Neuronal stem cell (in vitro differentiated cells): ENCODE measurements at regions not wholly inside any gene's neighbourhood (a gene's known extent, or its start where the extent isn't known, plus 50 kb on each side); places are given as distances from the start of the nearest gene placed in this dataset.

Experiments used
- DNase-seq: peaks from one replicate; pipeline ENCODE4 v3.0.0-alpha.2; 2013; ENCODE audit warnings: low spot score
- H2AFZ ChIP-seq: one replicate; pipeline ENCODE4 v1.6.1; 2013; ENCODE audit warnings: mild to moderate bottlenecking, low read length, inconsistent platforms
- H2AK5ac ChIP-seq: 2 replicates; pipeline ENCODE4 v1.6.1; 2013; ENCODE audit warnings: low read depth, mild to moderate bottlenecking, inconsistent platforms, low read length, moderate library complexity, mixed read lengths
- H2BK120ac ChIP-seq: 2 replicates; pipeline ENCODE4 v1.6.1; 2013; ENCODE audit warnings: low read depth, mild to moderate bottlenecking, inconsistent platforms, low read length, moderate library complexity, mixed read lengths
- H2BK12ac ChIP-seq: one replicate; pipeline ENCODE4 v1.6.1; 2013; ENCODE audit warnings: low read length, inconsistent platforms
- H2BK15ac ChIP-seq: 2 replicates; pipeline ENCODE4 v1.6.1; 2013; ENCODE audit warnings: mild to moderate bottlenecking, low read length, inconsistent platforms, mixed read lengths
- H2BK5ac ChIP-seq: one replicate; pipeline ENCODE4 v1.6.1; 2013; ENCODE audit warnings: inconsistent platforms, mild to moderate bottlenecking, low read length, moderate library complexity
- H3K14ac ChIP-seq: one replicate; pipeline ENCODE4 v1.6.1; 2013; ENCODE audit warnings: low read length, inconsistent platforms
- H3K18ac ChIP-seq: 2 replicates; pipeline ENCODE4 v1.6.1; 2013; ENCODE audit warnings: low read length, inconsistent platforms
- H3K23ac ChIP-seq: 2 replicates; pipeline ENCODE4 v1.6.1; 2013; ENCODE audit warnings: low read depth, mild to moderate bottlenecking, mixed read lengths, low read length, inconsistent platforms; ENCODE audit not compliant: poor library complexity
- H3K27ac ChIP-seq: replicated peaks from 3 replicates; pipeline ENCODE4 v1.5.1; 2013; ENCODE audit warnings: low read length, inconsistent platforms
- H3K27me3 ChIP-seq, 3 experiments: 2 replicates each; pipeline ENCODE4 v1.6.1; 2013; ENCODE audit warnings: low read length in 3 of 3, mild to moderate bottlenecking in 2 of 3, inconsistent platforms in 1 of 3, low read depth in 1 of 3, mixed read lengths in 1 of 3, moderate library complexity in 1 of 3; ENCODE audit not compliant: control insufficient read depth in 3 of 3, insufficient read depth in 3 of 3
- H3K36me3 ChIP-seq, 2 donors: replicated peaks in 1 of 2; 2 replicates each; pipeline ENCODE4 v1.6.1; 2013; ENCODE audit warnings: low read length in 2 of 2; ENCODE audit not compliant: control insufficient read depth in 2 of 2, insufficient read depth in 2 of 2
- H3K4ac ChIP-seq: 2 replicates; pipeline ENCODE4 v1.6.1; 2013; ENCODE audit warnings: inconsistent platforms, mild to moderate bottlenecking, low read length, moderate library complexity
- H3K4me1 ChIP-seq, 2 donors: 1 replicate in 1 of 2; 2 replicates in 1 of 2; pipeline ENCODE4 v1.6.1; 2013; ENCODE audit warnings: low read length in 2 of 2, low read depth in 1 of 2; ENCODE audit not compliant: control insufficient read depth in 2 of 2, insufficient read depth in 1 of 2
- H3K4me2 ChIP-seq: one replicate; pipeline ENCODE4 v1.6.1; 2013; ENCODE audit warnings: mild to moderate bottlenecking, low read length, inconsistent platforms; ENCODE audit not compliant: insufficient read depth, poor library complexity, severe bottlenecking
- H3K4me3 ChIP-seq, 2 donors: 2 replicates each; pipeline ENCODE4 v1.5.1; 2013; ENCODE audit warnings: low read length in 2 of 2, mild to moderate bottlenecking in 2 of 2, inconsistent platforms in 1 of 2, moderate library complexity in 1 of 2
- H3K79me1 ChIP-seq: one replicate; pipeline ENCODE4 v1.6.1; 2013; ENCODE audit warnings: low read depth, mild to moderate bottlenecking, inconsistent platforms, low read length, moderate library complexity
- H3K9ac ChIP-seq: one replicate; pipeline ENCODE4 v1.6.1; 2013; ENCODE audit warnings: mild to moderate bottlenecking, low read depth, low read length, inconsistent platforms; ENCODE audit not compliant: poor library complexity
- H3K9me3 ChIP-seq, 2 donors: replicated peaks in 1 of 2; 2 replicates each; pipeline versions ENCODE3 to v1.6.1; 2013; ENCODE audit warnings: low read length in 2 of 2, mild to moderate bottlenecking in 2 of 2, inconsistent platforms in 1 of 2, low read depth in 1 of 2, mixed read lengths in 1 of 2, moderate library complexity in 1 of 2; ENCODE audit not compliant: control insufficient read depth in 2 of 2, insufficient read depth in 1 of 2
- H4K8ac ChIP-seq: one replicate; pipeline ENCODE4 v1.6.1; 2013; ENCODE audit warnings: low read depth, mild to moderate bottlenecking, inconsistent platforms, low read length, moderate library complexity
- H4K91ac ChIP-seq: one replicate; pipeline ENCODE4 v1.6.1; 2013; ENCODE audit warnings: low read length, low read depth, mild to moderate bottlenecking, inconsistent platforms; ENCODE audit not compliant: poor library complexity
- WGBS, 2 donors: extraction: QIAGEN DNeasy Blood & Tissue Kit; methylation state at CpG; one replicate each; pipeline ENCODE4 v1.1.7; 2013; ENCODE audit warnings: missing lambda C conversion rate in 2 of 2, mixed read lengths in 1 of 2; ENCODE audit not compliant: insufficient read length in 2 of 2, insufficient replicate concordance in 1 of 2; ENCODE audit errors: extremely low coverage in 2 of 2; 5-methylcytosine and 5-hydroxymethylcytosine counted together

DNA sequence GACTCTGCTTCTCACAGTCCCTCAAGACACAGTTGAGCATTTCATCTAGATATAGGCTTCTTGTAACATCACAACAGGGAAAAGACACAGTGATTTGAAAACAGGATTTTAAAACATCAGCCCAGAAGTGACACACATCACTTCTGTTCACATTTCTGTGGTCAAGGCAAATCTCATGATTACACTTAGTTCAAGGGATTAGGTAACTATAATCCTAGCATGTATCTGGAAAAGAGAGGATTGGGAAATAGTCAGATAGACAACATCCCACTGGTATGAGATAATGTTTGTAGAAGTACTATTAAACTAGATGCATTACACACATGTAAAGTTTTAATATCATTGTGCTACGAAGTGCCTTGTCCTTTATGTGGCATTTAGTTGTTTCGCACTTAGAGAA is 252.6 kb upstream of the PRKD1 start:
- no peaks in the 10 kb centered on the region for H3K4me1 ChIP-seq
- no peaks in the 10 kb centered on the region for H3K9me3 ChIP-seq
- no peaks in the 10 kb centered on the region for H3K27me3 ChIP-seq
- H2BK5ac ChIP-seq = no peak overlapping the region
- no peak overlapping the region for H3K4me2 ChIP-seq
- H2BK15ac ChIP-seq = no peak overlapping the region
- H4K8ac ChIP-seq = no peak overlapping the region
- H3K4me3 ChIP-seq = no peak overlapping the region
- no peak overlapping the region for H2AFZ ChIP-seq
- no peak overlapping the region for H3K4ac ChIP-seq
- no CpG with 5 or more reads among the region's 2 CpGs for WGBS, 2 donors
- no peak for DNase-seq
- no peaks in the 10 kb centered on the region for H3K36me3 ChIP-seq
- H3K14ac ChIP-seq = no peak overlapping the region
- no peak overlapping the region for H3K18ac ChIP-seq
- no peak overlapping the region for H2BK12ac ChIP-seq
- H2AK5ac ChIP-seq = no peak overlapping the region
- no peak overlapping the region for H3K23ac ChIP-seq
- H3K79me1 ChIP-seq = no peaks in the 10 kb centered on the region
- no peak overlapping the region for H4K91ac ChIP-seq
- H3K27ac ChIP-seq = no peak overlapping the region
- no peak overlapping the region for H3K9ac ChIP-seq
- H2BK120ac ChIP-seq = no peak overlapping the region

DNA sequence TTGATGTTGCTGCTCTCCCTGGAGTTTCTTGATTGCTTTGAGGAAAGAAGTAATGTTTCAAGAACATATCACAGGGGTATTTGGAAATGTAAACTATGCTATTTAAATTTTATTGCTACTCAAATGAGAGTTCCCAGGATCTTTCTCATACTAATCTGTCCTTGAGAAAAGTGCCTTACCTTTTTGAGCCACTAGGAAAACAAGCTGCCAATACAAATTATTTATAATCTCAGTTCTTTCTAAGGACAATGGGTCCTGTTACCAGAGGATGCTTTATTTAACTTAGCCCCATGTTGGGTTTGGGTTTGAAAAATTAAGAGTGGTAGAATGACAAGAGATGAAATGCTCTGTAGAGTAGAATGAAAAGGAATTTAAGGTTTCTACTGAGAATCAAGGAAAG is 258.2 kb upstream of the PRKD1 start:
- Histone ChIP-seq H3K18ac (no peak overlapping the region), H3K36me3 (no peaks in the 10 kb centered on the region), H2BK15ac (no peak overlapping the region), H2AK5ac (no peak overlapping the region), H4K8ac (no peak overlapping the region), H3K9me3 (no peaks in the 10 kb centered on the region), H3K4me3 (no peak overlapping the region), H3K79me1 (no peaks in the 10 kb centered on the region), H4K91ac (no peak overlapping the region), H2BK12ac (no peak overlapping the region), H2BK5ac (no peak overlapping the region), H3K4me1 (no peaks in the 10 kb centered on the region), H3K4me2 (no peak overlapping the region), H3K23ac (no peak overlapping the region), H3K4ac (no peak overlapping the region), H3K9ac (no peak overlapping the region), H3K27me3 (no peaks in the 10 kb centered on the region), H3K27ac (no peak overlapping the region), H2BK120ac (no peak overlapping the region), H2AFZ (no peak overlapping the region), H3K14ac (no peak overlapping the region)
- DNase-seq = no peak

GRCh38 chr14:30191639-30192279 is 264.1 kb upstream of the PRKD1 start:
- Histone ChIP-seq H4K91ac (no peak overlapping the region), H3K4me1 (no peaks in the 10 kb centered on the region), H3K9ac (no peak overlapping the region), H3K27ac (no peak overlapping the region), H3K9me3 (no peaks in the 10 kb centered on the region), H2BK12ac (no peak overlapping the region), H3K27me3 (no peaks in the 10 kb centered on the region), H3K4me2 (no peak overlapping the region), H2AFZ (no peak overlapping the region), H3K14ac (no peak overlapping the region), H2BK120ac (no peak overlapping the region), H3K4ac (no peak overlapping the region), H3K79me1 (no peaks in the 10 kb centered on the region), H4K8ac (no peak overlapping the region), H3K23ac (no peak overlapping the region), H2BK5ac (no peak overlapping the region), H3K18ac (no peak overlapping the region), H3K4me3 (no peak overlapping the region), H2BK15ac (no peak overlapping the region), H2AK5ac (no peak overlapping the region), H3K36me3 (no peaks in the 10 kb centered on the region)
- DNase-seq = no peak
- WGBS, 2 donors = no CpG with 5 or more reads among the region's 2 CpGs

GRCh38 chr14:30193101-30193500 is 265.5 kb upstream of the PRKD1 start:
- Histone ChIP-seq H4K8ac (no peak overlapping the region), H2BK12ac (no peak overlapping the region), H3K9me3 (no peaks in the 10 kb centered on the region), H2AK5ac (no peak overlapping the region), H3K36me3 (no peaks in the 10 kb centered on the region), H3K23ac (no peak overlapping the region), H2AFZ (no peak overlapping the region), H3K4me2 (no peak overlapping the region), H3K4ac (no peak overlapping the region), H2BK5ac (no peak overlapping the region), H3K27ac (no peak overlapping the region), H3K4me3 (no peak overlapping the region), H3K27me3 (no peaks in the 10 kb centered on the region), H3K14ac (no peak overlapping the region), H2BK15ac (no peak overlapping the region), H3K9ac (no peak overlapping the region), H4K91ac (no peak overlapping the region), H3K18ac (no peak overlapping the region), H3K79me1 (no peaks in the 10 kb centered on the region), H2BK120ac (no peak overlapping the region), H3K4me1 (no peaks in the 10 kb centered on the region)
- no CpG with 5 or more reads among the region's 4 CpGs for WGBS, 2 donors
- DNase-seq = no peak
